SK-N-SH treated with all-trans-retinoic acid at 6 μM for 48 hours (cell line): ENCODE measurements at regions not wholly inside any gene's neighbourhood (a gene's known extent, or its start where the extent isn't known, plus 50 kb on each side); places are given as distances from the start of the nearest gene placed in this dataset.

Source experiments
- ATAC-seq: fragments of 200-7000 bp; cut with Tn5 transposase; 3 replicates; pipeline ENCODE4 v1.9.1; 2020; ENCODE audit warnings: mild to moderate bottlenecking, moderate library complexity
- ARNTL ChIP-seq: fragments of 450-650 bp; formaldehyde crosslinking; IDR thresholded peaks from 2 replicates; pipeline ENCODE4 v1.5.0; 2020; ENCODE audit warnings: low read depth, mild to moderate bottlenecking, moderate library complexity, borderline replicate concordance
- BACH2 ChIP-seq: fragments of 250-450 bp; sonication (Bioruptor Pico); IDR thresholded peaks from 2 replicates; pipeline ENCODE4 v1.9.0; 2021; ENCODE audit warnings: mild to moderate bottlenecking, borderline replicate concordance
- CREB5 ChIP-seq: fragments of 250-450 bp; sonication (Bioruptor Pico); IDR thresholded peaks from 2 replicates; pipeline ENCODE4 v1.5.1; 2020; ENCODE audit warnings: low read depth, mild to moderate bottlenecking, moderate library complexity
- CSDC2 ChIP-seq: fragments of 250-450 bp; sonication (Bioruptor Pico); IDR thresholded peaks from 2 replicates; pipeline ENCODE4 v1.5.0; 2020; ENCODE audit warnings: mild to moderate bottlenecking, moderate library complexity
- CSRNP3 ChIP-seq: fragments of 250-450 bp; sonication (Bioruptor Pico); IDR thresholded peaks from 2 replicates; pipeline ENCODE4 v1.5.1; 2021; ENCODE audit warnings: mild to moderate bottlenecking, moderate library complexity
- ESRRG ChIP-seq: fragments of 250-450 bp; sonication (Bioruptor Pico); IDR thresholded peaks from 2 replicates; pipeline ENCODE4 v1.6.1; 2021; ENCODE audit warnings: mild to moderate bottlenecking
- GLIS3 ChIP-seq: fragments of 250-450 bp; sonication (Bioruptor Pico); IDR thresholded peaks from 2 replicates; pipeline ENCODE4 v1.5.0; 2020; ENCODE audit warnings: mild to moderate bottlenecking, moderate library complexity
- ISL1 ChIP-seq: fragments of 250-450 bp; sonication (Bioruptor Pico); IDR thresholded peaks from 2 replicates; pipeline ENCODE4 v2.1.2; 2022; ENCODE audit warnings: mild to moderate bottlenecking, moderate library complexity
- OSR1 ChIP-seq: fragments of 250-450 bp; sonication (Bioruptor Pico); IDR thresholded peaks from 2 replicates; pipeline ENCODE4 v1.8.0; 2022; ENCODE audit warnings: moderate library complexity, mild to moderate bottlenecking, inconsistent platforms
- PATZ1 ChIP-seq: fragments of 250-450 bp; sonication (Bioruptor Pico); IDR thresholded peaks from 2 replicates; pipeline ENCODE4 v1.8.0; 2020; ENCODE audit warnings: mild to moderate bottlenecking, moderate library complexity, borderline replicate concordance
- POU6F1 ChIP-seq: fragments of 250-450 bp; sonication (Bioruptor Pico); IDR thresholded peaks from 2 replicates; pipeline ENCODE4 v1.8.0; 2021; ENCODE audit warnings: low read depth, mild to moderate bottlenecking, moderate library complexity, borderline replicate concordance
- PPARA ChIP-seq: fragments of 250-450 bp; sonication (Bioruptor Pico); IDR thresholded peaks from 2 replicates; pipeline ENCODE4 v1.5.0; 2020; ENCODE audit warnings: mild to moderate bottlenecking, borderline replicate concordance
- RARB ChIP-seq: fragments of 250-450 bp; sonication (Bioruptor Pico); IDR thresholded peaks from 2 replicates; pipeline ENCODE4 v1.8.0; 2021; ENCODE audit warnings: mild to moderate bottlenecking, moderate library complexity
- TCF4 ChIP-seq: fragments of 250-450 bp; sonication (Bioruptor Pico); IDR thresholded peaks from 2 replicates; pipeline ENCODE4 v1.8.0; 2021; ENCODE audit warnings: mild to moderate bottlenecking, moderate library complexity, borderline replicate concordance
- TOX ChIP-seq: fragments of 250-450 bp; sonication (Bioruptor Pico); IDR thresholded peaks from 2 replicates; pipeline ENCODE4 v1.8.0; 2021; ENCODE audit warnings: mild to moderate bottlenecking, moderate library complexity, borderline replicate concordance
- TSHZ2 ChIP-seq: fragments of 250-450 bp; sonication (Bioruptor Pico); IDR thresholded peaks from 2 replicates; pipeline ENCODE4 v1.5.0; 2020; ENCODE audit warnings: mild to moderate bottlenecking, moderate library complexity
- ZC3H10 ChIP-seq: fragments of 250-450 bp; sonication (Bioruptor Pico); IDR thresholded peaks from 2 replicates; pipeline ENCODE4 v1.5.1; 2021; ENCODE audit warnings: mild to moderate bottlenecking, moderate library complexity
- ZFP3 ChIP-seq: fragments of 250-450 bp; sonication (Bioruptor Pico); IDR thresholded peaks from 2 replicates; pipeline ENCODE4 v1.5.0; 2020; ENCODE audit warnings: mild to moderate bottlenecking, moderate library complexity
- ZFP30 ChIP-seq: fragments of 450-650 bp; formaldehyde crosslinking; IDR thresholded peaks from 2 replicates; pipeline ENCODE4 v1.5.0; 2022; ENCODE audit warnings: mild to moderate bottlenecking, moderate library complexity
- ZNF565 ChIP-seq: fragments of 450-650 bp; formaldehyde crosslinking; conservative IDR thresholded peaks from 2 replicates; pipeline ENCODE4 v1.5.0; 2020; ENCODE audit warnings: low read depth, mild to moderate bottlenecking, moderate library complexity
- ZNF70 ChIP-seq: fragments of 450-650 bp; formaldehyde crosslinking; IDR thresholded peaks from 2 replicates; pipeline ENCODE4 v1.5.0; 2020; ENCODE audit warnings: mild to moderate bottlenecking, moderate library complexity
- ZNF8 ChIP-seq: fragments of 450-650 bp; formaldehyde crosslinking; IDR thresholded peaks from 2 replicates; pipeline ENCODE4 v1.5.0; 2020; ENCODE audit warnings: mild to moderate bottlenecking, moderate library complexity

- TF ChIP-seq ZNF8 (CRISPR knock-in tag): no peak
- TF ChIP-seq PATZ1 (CRISPR knock-in tag): no peak
- TF ChIP-seq POU6F1 (CRISPR knock-in tag): no peak
- TF ChIP-seq ESRRG (CRISPR knock-in tag): no peak
- TF ChIP-seq ARNTL: no peak
- TF ChIP-seq TOX (CRISPR knock-in tag): no peak
- no peak for TF ChIP-seq ZFP30 (CRISPR knock-in tag)
- TF ChIP-seq, all 23 proteins: peak for 0
- ATAC-seq: no peak
These were observed 146.2 kb upstream of the SYN3 start for GRCh38 chr22:33204408-33204807.

- no peak for ATAC-seq
- TF ChIP-seq TSHZ2 (no peak), ZNF565 (no peak), CSRNP3 (CRISPR knock-in tag) (no peak), OSR1 (CRISPR knock-in tag) (no peak), BACH2 (CRISPR knock-in tag) (no peak), ZFP3 (CRISPR knock-in tag) (no peak), GLIS3 (no peak), ARNTL (no peak), ZC3H10 (CRISPR knock-in tag) (no peak), CSDC2 (CRISPR knock-in tag) (no peak), PATZ1 (CRISPR knock-in tag) (no peak), TOX (CRISPR knock-in tag) (no peak), PPARA (CRISPR knock-in tag) (no peak), ISL1 (no peak), ZNF8 (CRISPR knock-in tag) (no peak), CREB5 (CRISPR knock-in tag) (no peak), RARB (CRISPR knock-in tag) (no peak)
These were observed 144.3 kb upstream of the SYN3 start for GRCh38 chr22:33202455-33202854.

- ATAC-seq: no peak
- TF ChIP-seq CSRNP3 (CRISPR knock-in tag): no peak
- TF ChIP-seq ZNF70 (CRISPR knock-in tag): no peak
- TF ChIP-seq TCF4 (CRISPR knock-in tag): no peak
- TF ChIP-seq POU6F1 (CRISPR knock-in tag): no peak
- no peak for TF ChIP-seq CSDC2 (CRISPR knock-in tag)
- TF ChIP-seq TOX (CRISPR knock-in tag): no peak
- no peak for TF ChIP-seq ZNF565
These were observed 136.4 kb upstream of the SYN3 start for GRCh38 chr22:33194529-33195077.
